Body of pancreas (tissue), 4 donors: ENCODE measurements at regions not wholly inside any gene's neighbourhood (a gene's known extent, or its start where the extent isn't known, plus 50 kb on each side); places are given as distances from the start of the nearest gene placed in this dataset.

Experiments
- ATAC-seq: fragments of 150-250 bp; one replicate; pipeline ENCODE4 v1.9.1; 2016
- DNase-seq, 4 donors: peaks; one replicate each; pipeline ENCODE4 v3.0.0-alpha.2; 2019
- H3K27ac ChIP-seq, 4 donors: fragments of 200-600 bp; sonication (generic); 1 replicate in 3 of 4; 2 replicates in 1 of 4; pipeline versions ENCODE4 v1.5.1 to v1.6.1; 2016 to 2019; ENCODE audit warnings: mild to moderate bottlenecking in 1 of 4, mixed read lengths in 1 of 4, moderate library complexity in 1 of 4
- H3K27me3 ChIP-seq, 2 donors: fragments of 200-600 bp; sonication (generic); one replicate each; pipeline ENCODE4 v1.6.0; 2016; ENCODE audit warnings: mild to moderate bottlenecking in 1 of 2
- H3K36me3 ChIP-seq, 2 donors: fragments of 200-600 bp; sonication (generic); replicated peaks in 1 of 2; 2 replicates each; pipeline ENCODE4 v1.5.1; 2016; ENCODE audit warnings: low read depth in 2 of 2; ENCODE audit not compliant: insufficient read depth in 1 of 2
- H3K4me1 ChIP-seq: fragments of 200-600 bp; sonication (generic); one replicate; pipeline ENCODE4 v1.6.0; 2016
- H3K4me3 ChIP-seq, 2 donors: fragments of 200-600 bp; sonication (generic); 1 replicate in 1 of 2; 2 replicates in 1 of 2; pipeline ENCODE4 v1.5.1; 2016 to 2019
- H3K9me3 ChIP-seq, 3 donors: fragments of 200-600 bp; sonication (generic); 1 replicate in 2 of 3; 2 replicates in 1 of 3; pipeline ENCODE4 v1.5.1; 2016
- POLR2A ChIP-seq, 3 donors: fragments of 450-650 bp; IDR thresholded peaks; one replicate each; pipeline ENCODE4 v1.6.1; 2016; ENCODE audit warnings: antibody characterized with exemption in 3 of 3, mild to moderate bottlenecking in 2 of 3
- WGBS, 2 donors: methylation state at CpG; one replicate each; pipeline ENCODE4 v1.1.5; 2017; 5-methylcytosine and 5-hydroxymethylcytosine counted together
- intact Hi-C: fragments of 100-400 bp; cut with DNase I; formaldehyde crosslinking; loops from one replicate; pipeline ENCODE4 v1.15.1; 2023
- TF ChIP-seq, protein P1 (sequence below), 7 experiments: fragments of 450-650 bp in 4 of 7; fragments of 200-600 bp in 3 of 7; sonication (generic) in 3 of 7; IDR thresholded peaks; one replicate each; pipeline ENCODE4 v1.5.1; 2016 to 2019; ENCODE audit warnings: antibody characterized with exemption in 7 of 7

DNA sequence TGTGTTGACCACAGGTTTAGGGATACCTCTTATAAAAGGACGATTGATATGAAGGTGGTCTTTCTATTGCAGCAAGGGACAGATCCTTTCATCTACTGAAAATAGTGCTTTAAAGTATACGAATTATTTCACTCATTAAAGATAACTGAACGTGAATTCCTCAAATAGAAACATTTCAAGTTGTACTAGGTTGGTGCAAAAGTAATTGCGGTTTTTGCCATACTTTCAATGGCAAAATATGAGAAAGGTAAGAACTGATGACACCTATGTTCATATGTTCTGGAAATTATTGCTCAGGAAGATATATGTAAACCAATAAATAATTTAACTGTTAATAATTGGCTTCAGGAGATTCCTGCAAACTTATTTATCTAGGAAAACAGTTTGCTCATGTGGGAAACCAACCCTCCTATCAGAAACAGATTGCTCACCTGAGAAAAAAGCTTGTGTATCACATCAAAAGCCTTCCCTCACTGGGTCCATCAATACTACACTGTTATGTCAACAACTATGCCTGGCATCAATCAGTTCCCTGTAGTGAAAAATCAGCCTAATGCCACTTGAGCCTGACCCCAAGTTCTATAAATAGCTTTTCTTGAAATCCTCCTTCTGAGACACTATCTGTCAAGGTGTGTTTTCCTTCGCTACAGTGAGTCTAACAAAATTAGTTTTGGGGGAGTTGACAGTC is 81.5 kb upstream of the ACSL3 start:
- 66 to 69% methylated on average over 5 of the region's 5 CpGs for WGBS, 2 donors
- Histone ChIP-seq H3K4me3 (no peak overlapping the region), H3K27ac (no peak overlapping the region), H3K27me3 (no peaks in the 10 kb centered on the region), H3K4me1 (peaks cover 18% of the 10 kb centered on the region), H3K9me3 (no peaks in the 10 kb centered on the region), H3K36me3 (no peaks in the 10 kb centered on the region)
- intact Hi-C loops: no loop called here
- TF ChIP-seq, protein P1, sequence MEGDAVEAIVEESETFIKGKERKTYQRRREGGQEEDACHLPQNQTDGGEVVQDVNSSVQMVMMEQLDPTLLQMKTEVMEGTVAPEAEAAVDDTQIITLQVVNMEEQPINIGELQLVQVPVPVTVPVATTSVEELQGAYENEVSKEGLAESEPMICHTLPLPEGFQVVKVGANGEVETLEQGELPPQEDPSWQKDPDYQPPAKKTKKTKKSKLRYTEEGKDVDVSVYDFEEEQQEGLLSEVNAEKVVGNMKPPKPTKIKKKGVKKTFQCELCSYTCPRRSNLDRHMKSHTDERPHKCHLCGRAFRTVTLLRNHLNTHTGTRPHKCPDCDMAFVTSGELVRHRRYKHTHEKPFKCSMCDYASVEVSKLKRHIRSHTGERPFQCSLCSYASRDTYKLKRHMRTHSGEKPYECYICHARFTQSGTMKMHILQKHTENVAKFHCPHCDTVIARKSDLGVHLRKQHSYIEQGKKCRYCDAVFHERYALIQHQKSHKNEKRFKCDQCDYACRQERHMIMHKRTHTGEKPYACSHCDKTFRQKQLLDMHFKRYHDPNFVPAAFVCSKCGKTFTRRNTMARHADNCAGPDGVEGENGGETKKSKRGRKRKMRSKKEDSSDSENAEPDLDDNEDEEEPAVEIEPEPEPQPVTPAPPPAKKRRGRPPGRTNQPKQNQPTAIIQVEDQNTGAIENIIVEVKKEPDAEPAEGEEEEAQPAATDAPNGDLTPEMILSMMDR (IDR thresholded peaks at IDR 0.05): no peak
- TF ChIP-seq POLR2A (IDR thresholded peaks at IDR 0.05): no peak
- no peak for ATAC-seq
- no peak for DNase-seq

DNA sequence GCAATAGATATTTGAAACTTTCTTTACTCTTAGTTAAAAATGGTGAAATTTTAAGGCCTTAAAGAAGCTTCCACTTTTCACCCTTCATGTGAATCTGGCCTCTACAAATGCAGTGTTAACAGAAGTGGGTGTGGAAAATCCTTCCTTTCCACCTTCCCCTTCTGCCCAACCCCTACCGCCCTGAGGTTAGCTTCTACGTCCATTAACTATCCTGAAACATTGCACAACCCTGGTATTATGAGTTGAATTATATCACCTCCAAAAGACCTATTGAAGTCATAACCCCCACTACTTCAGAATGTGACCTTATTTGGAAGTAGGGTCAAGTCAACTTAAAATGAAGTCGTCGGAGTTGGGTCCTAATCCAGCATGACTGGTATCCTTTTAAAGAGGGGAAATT is 80.8 kb upstream of the ACSL3 start:
- H3K27ac ChIP-seq: no peak overlapping the region
- H3K9me3 ChIP-seq: no peaks in the 10 kb centered on the region
- TF ChIP-seq, protein P1 (IDR thresholded peaks at IDR 0.05): no peak
- no peak for TF ChIP-seq POLR2A (IDR thresholded peaks at IDR 0.05)
- WGBS, 2 donors: 78 to 91% methylated on average over 4 of the region's 4 CpGs
- intact Hi-C loops: no loop called here
- no peak for ATAC-seq
- H3K4me3 ChIP-seq: no peak overlapping the region
- no peaks in the 10 kb centered on the region for H3K27me3 ChIP-seq
- no peaks in the 10 kb centered on the region for H3K36me3 ChIP-seq
- no peak for DNase-seq
- H3K4me1 ChIP-seq: peaks cover 18% of the 10 kb centered on the region

DNA sequence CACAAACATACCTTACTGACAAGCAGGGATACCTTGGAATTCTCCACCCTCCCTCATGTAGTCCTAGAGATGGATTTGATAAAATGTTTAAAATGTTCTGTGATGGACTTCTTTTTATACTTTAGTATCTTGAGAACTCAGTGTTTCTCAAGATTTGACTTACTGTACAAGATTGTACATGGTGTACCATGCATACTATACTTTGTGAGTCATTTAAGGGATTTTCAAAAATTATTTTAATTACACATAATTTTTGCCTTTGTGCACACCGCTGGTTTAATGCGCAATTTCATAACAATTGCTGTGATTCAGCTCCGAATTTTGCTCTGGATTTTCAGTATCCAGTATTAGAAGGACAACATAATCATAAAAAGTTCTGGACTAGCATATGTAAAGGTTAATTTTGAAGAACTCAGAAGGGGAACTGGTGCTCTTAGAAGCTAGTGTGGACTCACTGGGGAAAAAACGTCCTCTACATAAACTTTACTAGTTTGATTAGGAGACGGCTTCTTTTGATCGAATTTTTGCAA is 78.6 kb upstream of the ACSL3 start:
- intact Hi-C loops: no loop called here
- 83 to 89% methylated on average over 6 of the region's 6 CpGs for WGBS, 2 donors
- no peaks in the 10 kb centered on the region for H3K27me3 ChIP-seq
- H3K9me3 ChIP-seq: no peaks in the 10 kb centered on the region
- H3K4me3 ChIP-seq: no peak overlapping the region
- no peak overlapping the region for H3K27ac ChIP-seq
- TF ChIP-seq POLR2A (IDR thresholded peaks at IDR 0.05): no peak
- TF ChIP-seq, protein P1 (IDR thresholded peaks at IDR 0.05): no peak
- no peak for ATAC-seq
- no peak for DNase-seq
- H3K4me1 ChIP-seq: peaks cover 5% of the 10 kb centered on the region
- no peaks in the 10 kb centered on the region for H3K36me3 ChIP-seq

DNA sequence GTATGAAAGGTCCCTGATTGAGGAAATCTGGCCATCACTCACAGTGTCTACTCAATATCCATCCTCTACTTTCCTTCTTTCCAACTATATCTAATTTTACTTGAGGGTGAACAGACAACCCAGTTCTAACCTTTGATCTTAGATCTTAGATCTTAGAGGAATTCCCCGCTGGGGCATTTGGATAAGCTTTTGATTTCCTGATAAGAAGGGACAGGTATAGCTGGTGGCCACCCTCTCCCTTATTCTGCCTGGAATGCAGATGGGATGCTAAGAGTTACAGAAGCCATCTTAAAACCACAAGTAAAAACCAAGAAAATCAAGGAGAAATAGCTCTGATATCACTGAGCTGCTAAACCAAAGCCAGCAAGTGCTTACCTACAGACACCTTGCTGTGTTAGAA is 77.2 kb upstream of the ACSL3 start:
- no peak for DNase-seq
- no peak for ATAC-seq
- Histone ChIP-seq H3K4me3 (no peak overlapping the region), H3K9me3 (no peaks in the 10 kb centered on the region), H3K27ac (no peak overlapping the region), H3K4me1 (no peaks in the 10 kb centered on the region), H3K27me3 (no peaks in the 10 kb centered on the region), H3K36me3 (no peaks in the 10 kb centered on the region)
- intact Hi-C loops: no loop called here
- 91% methylated on average over 1 of the region's 1 CpG for WGBS, 2 donors
- TF ChIP-seq, protein P1 (IDR thresholded peaks at IDR 0.05): no peak
- TF ChIP-seq POLR2A (IDR thresholded peaks at IDR 0.05): no peak

DNA sequence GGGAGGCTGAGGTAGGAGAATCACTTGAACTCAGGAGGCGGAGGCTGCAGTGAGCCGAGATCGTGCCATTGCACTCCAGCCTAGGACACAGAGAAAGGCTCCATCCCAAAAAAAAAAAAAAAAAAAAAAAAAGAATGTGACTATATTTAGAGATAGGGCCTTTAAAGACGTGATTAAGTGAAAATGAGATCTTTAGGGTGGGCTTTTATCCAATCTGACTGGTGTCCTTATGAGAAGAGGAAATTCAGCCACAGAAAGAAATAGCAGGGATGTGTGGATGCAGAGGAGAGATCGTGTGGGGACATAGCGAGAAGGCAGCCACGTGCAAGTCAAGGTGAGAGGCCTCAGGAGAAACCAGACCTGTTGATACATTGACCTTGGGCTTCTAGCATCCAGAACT is 69.9 kb upstream of the ACSL3 start:
- Histone ChIP-seq H3K4me1 (peaks cover 18% of the 10 kb centered on the region), H3K4me3 (no peak overlapping the region), H3K9me3 (no peaks in the 10 kb centered on the region), H3K36me3 (no peaks in the 10 kb centered on the region), H3K27ac (peak overlapping the region in 1 of 4 donors; percentile 63), H3K27me3 (no peaks in the 10 kb centered on the region)
- 77 to 79% methylated on average over 7 of the region's 7 CpGs for WGBS, 2 donors
- DNase-seq (no peak), ATAC-seq (no peak)
- intact Hi-C loops: no loop called here
- TF ChIP-seq POLR2A (IDR thresholded peaks at IDR 0.05): no peak
- TF ChIP-seq, protein P1 (IDR thresholded peaks at IDR 0.05): no peak
